HEK293T (cell line): ENCODE measurements at regions not wholly inside any gene's neighbourhood (a gene's known extent, or its start where the extent isn't known, plus 50 kb on each side); places are given as distances from the start of the nearest gene placed in this dataset.

Source experiments
- ARNT ChIP-seq: fragments of 450-650 bp; IDR thresholded peaks from 2 replicates; pipeline ENCODE4 v1.6.1; 2017; ENCODE audit warnings: mild to moderate bottlenecking
- BHLHE40 ChIP-seq: fragments of 450-650 bp; IDR thresholded peaks from 2 replicates; pipeline ENCODE4 v1.6.1; 2016; ENCODE audit warnings: mild to moderate bottlenecking, moderate library complexity, borderline replicate concordance
- FOXM1 ChIP-seq: fragments of 450-650 bp; IDR thresholded peaks from 2 replicates; pipeline ENCODE4 v1.6.1; 2017; ENCODE audit warnings: mild to moderate bottlenecking, borderline replicate concordance
- SP1 ChIP-seq: fragments of 450-650 bp; IDR thresholded peaks from 2 replicates; pipeline ENCODE4 v1.6.1; 2017
- ZNF384 ChIP-seq: fragments of 450-650 bp; IDR thresholded peaks from 2 replicates; pipeline ENCODE4 v1.6.1; 2016

DNA sequence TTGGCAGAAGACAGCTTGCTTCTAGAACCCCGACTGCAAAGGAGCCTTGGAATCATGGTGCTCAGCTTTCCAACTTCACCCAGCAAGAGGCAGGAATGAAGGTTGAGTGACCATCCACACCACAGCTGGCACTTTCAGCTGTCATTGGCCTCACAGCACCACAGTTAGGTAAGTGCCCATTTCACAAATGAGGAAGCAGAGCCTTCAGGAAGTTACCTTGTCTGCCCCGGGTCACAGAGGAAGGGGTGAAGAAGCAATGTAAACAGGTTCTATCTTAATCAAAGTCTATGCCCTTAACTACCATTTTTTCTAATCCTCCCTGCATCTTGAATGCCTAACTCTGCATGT, 156.0 kb downstream of the GLUL start:
- TF ChIP-seq SP1 (no peak), BHLHE40 (no peak), ZNF384 (no peak), ARNT (no peak), FOXM1 (no peak)
